ENCODE measurements at regions not wholly inside any gene's neighbourhood (a gene's known extent, or its start where the extent isn't known, plus 50 kb on each side); places are given as distances from the start of the nearest gene placed in this dataset.
"Not testable (repeated sequence)": the region's sequence is repeated elsewhere in the genome, so short reads cannot be mapped to it uniquely, and the experiment has no call there.

DNA sequence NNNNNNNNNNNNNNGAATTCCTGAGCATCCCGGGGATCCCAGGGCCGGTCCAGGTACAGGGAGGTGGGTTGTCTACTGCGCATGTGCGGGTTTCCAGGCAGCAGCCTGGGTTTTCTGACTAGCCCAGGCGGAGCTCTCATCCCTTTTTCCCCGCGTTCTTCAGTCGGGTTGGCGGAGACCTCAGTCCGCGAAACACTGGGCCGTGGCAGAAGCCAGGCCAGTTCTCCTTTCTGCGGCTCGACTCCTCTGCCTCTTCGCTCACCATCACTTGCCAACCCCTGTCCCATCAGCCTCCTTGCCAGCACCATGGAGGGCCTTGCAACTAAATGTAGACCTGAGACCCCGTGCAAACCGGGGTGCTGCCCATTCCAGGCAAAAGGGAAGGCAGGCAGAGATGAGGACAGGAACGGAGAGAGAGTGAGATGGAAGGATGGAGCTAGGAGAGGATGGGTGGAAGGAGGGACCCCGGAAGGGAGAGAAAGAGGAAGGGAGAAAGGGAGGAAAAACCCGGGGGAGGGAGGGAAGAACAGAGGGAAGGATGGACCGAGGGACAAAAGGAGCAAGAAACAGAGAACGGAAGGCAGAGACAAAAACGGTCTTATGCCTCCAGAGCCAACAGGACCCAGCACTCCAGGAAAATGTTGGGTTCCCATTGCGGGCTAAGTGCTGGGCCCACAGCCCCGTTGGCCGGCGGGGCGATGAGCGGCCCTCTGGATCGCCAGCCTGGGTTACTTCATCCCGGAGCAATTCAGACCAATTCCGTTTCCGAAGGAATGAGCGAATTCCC is 445.4 kb upstream of the DEFB115 start:
- peak; percentile 26 for DNase-seq

DNA sequence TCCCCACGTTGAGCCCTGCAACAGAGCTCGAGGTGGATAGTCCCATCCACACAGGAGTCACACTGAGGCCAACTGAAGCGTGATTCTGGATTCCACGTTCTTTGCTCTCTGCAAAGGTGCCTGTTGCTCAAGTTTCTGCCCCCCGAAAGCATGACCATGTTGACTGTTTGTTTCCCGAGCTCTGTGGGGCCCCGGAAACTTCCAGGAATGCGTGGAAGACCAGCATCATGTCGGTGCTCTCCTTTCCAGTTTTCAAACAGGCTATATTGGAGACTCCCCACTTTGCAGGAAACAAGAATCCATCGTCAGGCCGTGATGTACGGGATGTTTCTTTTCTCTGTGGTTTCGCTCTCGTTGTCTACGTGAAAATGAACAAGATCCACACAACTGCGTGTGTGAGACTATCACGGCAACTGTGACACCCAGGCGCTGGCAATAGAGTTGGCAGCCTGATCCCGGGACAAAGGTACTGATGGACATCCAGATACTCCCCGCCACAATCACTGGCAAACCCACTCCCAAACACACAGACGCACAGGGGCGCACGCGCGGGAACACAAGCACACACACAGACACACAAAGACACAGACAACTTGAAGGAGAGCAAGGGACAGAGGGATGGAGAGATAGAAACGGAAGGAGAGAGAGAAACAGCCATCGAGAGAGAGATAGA is 444.6 kb upstream of the DEFB115 start:
- no peak for DNase-seq

DNA sequence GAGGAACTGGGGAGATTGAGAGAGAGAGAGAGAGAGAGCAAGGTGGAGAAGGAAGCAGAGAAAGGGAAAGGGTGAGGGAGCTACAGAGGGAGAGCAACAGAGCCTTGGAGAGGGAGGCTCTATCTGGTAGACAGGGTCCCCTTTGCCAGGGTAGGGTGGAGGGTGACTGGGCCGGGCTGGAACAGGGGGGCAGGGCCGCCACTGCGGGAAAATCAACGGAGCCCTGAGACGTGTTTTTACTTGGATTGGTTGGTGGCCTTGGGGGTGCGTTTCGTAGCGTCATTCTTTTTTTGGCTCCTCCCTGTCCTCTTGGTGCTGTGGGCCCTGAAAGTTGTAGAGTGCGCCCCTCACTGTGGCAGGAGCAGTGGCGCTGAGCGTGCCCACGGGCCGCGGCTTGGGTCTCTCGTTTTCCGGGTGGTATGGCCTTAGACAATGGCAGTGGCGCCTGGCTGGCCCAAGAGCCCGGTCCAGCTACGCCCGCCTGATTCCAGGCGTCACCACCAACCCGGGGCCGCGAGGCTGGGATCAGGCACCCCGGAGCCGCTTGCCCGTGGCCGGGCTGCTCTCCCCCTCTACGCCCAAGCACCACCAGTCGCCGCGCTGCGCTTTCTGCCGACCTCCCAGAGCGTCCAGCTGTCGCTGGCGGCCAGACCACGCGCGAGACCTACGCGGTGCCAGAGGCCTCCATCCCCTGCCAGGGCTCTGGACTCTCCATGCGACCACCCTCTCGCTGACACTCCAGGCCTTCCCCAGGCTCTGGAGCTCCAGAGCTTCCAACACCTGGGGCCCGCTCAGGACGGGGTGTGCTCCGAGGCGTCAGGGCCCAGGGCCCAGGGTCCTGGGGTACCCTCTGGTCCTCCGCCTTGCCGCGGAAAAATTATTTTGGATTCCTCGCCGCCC is 443.8 kb upstream of the DEFB115 start:
- not testable (repeated sequence) for DNase-seq

DNA sequence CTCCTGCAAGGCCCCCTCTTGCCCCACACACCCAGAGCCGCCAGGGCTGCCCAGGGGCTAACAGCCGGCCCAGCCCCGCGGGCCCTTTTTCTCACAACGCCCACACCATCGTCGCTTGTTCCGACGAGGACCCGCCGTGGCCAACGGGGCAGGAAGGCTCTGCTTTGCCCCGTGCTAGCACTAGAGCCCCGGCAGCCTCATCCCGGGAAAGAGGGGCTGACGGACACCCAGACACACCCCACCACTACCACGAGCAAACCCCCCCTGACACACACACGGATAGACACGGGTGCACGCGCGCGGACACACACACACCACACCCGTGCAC is 443.2 kb upstream of the DEFB115 start:
- not testable (repeated sequence) for DNase-seq

DNA sequence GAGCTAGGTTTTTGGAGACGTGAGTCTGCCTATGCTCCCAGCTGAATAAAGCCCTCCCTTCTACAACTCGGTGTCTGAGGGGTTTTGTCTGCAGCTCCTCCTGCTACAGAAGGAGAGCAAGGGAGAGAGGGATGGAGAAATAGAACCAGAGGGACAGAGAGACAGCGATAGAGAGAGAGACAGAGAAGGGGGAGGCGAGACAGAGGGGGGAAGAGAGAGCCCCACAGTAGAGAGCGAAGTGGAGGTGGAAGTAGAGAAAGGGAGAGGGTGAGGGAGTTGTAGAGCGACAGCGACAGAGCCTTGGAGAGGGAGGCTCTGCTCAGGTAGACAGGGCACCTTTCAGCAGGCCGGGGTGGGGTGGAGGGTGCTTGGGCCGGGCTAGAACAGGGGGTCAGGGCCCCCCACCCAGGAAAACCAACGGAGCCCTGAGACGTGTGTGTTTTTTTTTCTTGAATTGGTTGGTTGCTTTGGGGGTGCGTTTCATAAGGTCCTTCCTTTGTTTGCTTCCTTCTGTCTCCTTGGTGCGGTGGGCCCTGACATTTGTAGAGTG is 442.4 kb upstream of the DEFB115 start:
- not testable (repeated sequence) for DNase-seq

DNA sequence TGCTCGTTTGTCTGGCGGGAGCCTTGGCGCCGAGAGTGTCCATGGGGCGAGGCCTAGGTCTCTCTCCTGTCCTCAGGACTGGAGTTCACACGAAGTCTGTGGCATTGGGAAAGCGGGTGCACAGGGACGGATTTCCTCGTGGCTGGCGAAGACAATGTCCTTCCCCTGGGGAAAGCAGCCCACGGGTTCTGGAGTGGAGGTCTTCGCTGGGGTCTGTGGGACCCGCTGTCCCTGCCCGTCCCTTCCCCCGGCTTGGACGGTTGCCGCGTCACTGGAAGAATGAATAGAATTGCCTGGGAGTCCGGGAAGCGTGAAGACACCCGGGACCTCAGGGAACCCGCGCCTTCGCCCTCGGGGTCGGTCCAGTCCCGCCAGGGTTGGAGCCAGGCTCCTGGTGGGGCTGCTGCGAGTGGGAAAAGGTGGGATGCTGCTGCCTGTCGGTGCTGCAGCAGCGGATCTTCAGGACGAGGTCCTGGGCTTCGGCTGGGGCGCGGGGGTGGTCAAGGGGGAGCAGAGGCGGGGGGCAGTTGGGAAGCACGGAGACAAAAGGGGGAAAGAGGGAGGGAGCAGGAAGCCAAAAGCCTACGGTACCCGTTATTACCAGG is 441.8 kb upstream of the DEFB115 start:
- DNase-seq = no peak

DNA sequence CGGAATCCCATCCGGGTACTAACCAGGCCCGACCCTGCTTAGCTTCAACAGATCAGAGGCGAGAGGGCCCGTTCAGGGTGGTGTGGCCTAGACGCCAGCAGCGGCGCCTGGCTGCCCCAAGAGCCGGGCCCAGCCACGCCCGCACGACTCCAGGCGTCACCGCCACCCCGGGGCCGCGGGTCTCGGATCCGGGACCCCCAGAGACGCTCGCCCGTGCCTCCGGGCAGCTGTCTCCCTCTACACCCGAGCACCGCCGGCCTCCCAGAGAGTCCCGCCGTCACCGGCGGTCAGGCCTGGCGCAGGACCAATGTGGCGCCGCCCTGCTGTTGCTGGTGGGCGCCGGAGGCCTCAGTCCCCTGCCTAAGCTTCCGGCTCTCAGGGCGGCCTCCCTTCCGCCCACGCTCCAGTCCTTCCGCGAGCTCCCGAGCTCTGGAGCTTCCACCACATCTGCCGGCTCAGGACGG is 441.2 kb upstream of the DEFB115 start:
- peak; percentile 33 for DNase-seq

DNA sequence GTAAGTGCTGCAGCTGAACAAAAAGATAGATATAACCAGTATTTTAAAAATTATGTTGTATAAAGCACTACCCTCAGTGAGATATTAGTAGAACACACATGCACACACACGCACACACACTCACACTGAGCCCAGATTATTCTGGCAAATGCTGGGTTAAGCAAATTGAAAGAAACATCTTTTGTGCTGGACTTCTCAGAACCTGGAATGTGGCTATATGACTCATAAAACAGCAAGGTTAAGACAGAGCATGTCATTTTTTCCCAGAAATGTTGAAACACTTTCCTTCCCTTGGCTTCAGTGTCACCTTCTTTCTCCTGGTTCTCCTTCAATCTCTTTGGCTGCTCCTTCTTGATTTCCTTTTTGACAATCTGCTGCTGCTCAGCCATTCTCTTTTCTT is 435.8 kb upstream of the DEFB115 start:
- not testable (repeated sequence) for DNase-seq

DNA sequence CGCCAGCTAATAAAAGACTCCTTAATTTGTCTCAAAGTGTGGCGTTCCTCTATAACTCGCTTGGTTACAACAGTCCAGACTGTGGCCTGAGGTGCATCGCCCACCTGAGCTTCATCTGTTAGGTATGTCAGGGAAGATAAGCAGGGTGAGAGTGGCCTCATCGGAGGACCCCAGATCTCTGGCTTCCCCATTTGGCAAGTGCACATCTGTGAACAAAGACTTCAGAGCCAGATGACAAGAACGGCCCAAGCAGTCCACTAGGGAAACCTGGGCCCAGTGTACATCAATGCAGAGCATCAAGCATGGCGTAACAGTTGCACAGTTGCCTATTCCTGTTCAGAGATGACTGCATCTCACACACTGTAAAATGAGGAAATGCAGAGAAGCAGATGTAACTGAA is 432.8 kb upstream of the DEFB115 start:
- DNase-seq = not testable (repeated sequence)

DNA sequence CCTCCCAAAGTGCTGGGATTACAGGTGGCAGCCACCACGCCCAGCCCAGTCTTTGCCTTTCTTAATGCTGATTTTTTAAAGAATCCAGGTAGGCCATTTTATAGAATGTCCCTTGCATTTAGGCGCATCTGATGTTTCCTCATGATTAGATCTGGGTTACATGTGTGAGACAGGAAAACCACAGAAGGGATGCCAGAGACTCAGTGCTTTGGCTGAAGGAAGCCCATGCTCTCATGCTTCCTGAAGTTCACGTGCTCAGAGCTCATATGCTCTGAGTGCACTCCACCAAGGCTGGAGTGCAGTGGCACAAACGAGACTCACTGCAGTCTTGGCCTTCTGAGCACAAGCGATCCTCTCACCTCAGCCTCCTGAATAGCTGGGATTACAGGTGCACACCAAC is 411.5 kb upstream of the DEFB115 start:
- DNase-seq = not testable (repeated sequence)

DNA sequence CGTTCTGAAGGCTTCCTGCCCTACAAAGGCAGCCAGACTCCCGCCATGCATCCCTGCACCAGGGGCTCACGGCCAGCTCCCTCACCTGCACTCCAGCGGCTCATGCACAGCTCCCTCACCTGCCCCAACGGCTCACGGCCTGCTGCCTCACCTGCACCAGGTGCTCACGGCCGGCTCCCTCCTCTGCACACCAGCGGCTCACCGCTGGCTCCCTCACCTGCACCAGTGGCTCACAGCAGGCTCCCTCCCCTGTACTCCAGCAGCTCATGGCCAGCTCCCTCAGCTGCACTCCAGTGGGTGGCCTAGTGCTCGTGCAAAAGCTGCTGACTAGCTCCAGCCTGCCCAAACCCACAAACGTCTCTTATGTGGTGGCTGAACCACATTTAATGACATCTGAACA is 389.2 kb upstream of the DEFB115 start:
- not testable (repeated sequence) for DNase-seq

DNA sequence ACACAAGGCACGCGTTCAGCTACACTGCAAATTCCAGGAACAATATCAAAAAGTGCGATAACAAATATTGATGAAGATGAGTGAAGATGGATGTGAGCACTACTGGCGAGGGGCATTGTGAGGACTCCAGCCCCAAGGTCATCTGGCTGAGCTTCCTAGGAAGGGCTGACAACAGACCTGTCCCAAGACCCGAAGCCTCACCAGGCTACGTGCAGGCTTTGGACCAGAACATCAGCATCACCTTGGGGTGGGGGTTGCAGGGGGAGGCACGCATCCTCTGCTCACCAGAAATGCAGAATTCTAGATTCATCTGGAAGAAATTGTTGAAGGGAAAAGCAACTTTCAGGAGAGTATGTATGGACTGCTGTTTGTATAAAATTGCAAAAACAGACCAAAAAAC is 386.3 kb upstream of the DEFB115 start:
- not testable (repeated sequence) for DNase-seq

DNA sequence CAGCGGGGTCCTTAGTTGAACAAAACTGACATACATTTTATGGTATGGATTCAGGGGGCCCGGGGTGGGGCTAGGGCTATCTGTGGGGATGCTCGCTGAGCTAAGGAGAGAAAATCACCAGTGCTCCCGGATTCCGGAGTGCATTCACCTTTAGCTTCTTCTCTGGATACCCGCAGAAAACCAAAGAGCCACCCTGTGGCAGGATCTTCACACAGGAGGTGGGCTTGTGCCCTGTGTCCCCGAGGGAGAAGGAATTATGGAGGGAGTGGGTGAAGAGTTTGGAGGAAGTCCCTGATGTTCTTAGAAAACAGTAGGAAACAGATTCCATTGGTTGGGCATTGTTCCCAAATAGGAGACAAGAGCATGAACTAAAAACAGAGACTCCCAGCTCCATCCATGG is 385.2 kb upstream of the DEFB115 start:
- not testable (repeated sequence) for DNase-seq

DNA sequence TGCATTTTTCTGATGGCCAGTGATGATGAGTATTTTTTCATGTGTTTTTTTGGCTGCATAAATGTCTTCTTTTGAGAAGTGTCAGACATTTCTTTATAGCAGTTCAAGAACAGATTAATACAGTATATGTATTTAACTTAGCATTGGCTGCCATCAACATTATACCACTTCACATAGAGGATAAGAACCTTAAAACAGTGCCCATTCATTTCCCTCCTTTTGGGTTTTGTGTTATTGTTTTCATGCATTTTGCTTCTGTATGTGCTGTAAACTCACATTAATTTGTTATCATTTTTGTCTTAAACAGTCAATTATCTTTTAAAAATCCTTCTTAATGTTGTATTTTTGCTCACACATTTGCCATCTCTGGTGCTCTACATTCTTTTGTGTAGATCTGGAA is 381.6 kb upstream of the DEFB115 start:
- DNase-seq = not testable (repeated sequence)

DNA sequence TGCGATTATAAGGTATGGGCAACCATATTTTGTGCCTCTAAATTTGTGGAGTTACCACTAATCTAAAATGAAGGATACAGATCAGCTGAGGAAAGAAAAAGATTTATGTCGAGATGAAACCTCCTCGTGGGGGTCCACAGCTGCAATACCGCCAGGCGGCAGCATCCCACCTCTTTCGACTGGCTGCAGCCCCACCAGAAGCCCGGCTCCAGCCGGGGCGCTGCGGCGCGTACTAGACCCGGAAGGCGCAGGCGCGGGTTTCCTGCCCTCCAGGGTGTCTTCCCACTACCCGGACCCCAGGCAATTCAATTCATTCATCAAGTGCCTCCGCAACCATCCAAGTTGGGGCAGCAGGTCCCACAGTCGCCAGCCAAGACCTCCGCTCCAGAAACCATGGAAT is 366.1 kb upstream of the DEFB115 start:
- not testable (repeated sequence) for DNase-seq

DNA sequence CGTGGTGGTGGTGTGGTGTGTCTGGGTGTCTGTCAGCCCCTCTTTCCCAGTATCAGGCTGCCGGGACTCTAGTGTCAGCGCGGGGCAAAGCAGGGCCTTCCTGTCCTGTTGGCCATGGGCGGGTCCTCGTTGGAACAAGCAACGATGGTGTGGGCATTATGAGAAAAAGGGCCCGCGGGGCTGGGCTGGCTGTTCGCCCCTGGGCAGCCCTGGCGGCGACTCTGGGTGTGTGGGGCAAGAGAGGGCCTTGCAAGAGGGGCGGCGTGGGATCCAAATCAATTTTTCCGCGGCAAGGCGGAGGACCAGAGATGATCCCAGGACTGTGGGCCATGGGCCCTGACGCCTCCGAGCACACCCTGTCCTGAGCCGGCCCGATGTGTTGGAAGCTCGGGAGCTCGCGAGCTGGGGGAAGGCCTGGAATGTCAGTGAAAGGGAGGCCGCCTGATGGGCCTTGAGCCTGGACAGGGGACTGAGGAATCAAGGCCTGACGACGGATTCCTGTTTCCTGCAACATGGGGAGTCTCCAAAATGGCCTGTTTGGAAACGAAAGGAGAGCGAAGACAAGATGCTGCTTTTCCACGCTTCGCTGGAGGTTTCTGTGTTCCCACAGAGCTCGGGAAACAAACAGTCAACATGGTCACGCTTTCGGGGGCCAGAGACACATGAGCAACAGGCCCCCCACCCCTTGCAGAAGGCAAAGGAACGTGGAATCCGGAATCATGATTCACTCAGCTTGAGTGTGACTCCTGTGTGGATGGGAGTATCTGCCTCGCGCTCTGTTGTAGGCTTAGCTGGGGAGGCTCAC is 364.7 kb upstream of the DEFB115 start:
- no peak for DNase-seq

DNA sequence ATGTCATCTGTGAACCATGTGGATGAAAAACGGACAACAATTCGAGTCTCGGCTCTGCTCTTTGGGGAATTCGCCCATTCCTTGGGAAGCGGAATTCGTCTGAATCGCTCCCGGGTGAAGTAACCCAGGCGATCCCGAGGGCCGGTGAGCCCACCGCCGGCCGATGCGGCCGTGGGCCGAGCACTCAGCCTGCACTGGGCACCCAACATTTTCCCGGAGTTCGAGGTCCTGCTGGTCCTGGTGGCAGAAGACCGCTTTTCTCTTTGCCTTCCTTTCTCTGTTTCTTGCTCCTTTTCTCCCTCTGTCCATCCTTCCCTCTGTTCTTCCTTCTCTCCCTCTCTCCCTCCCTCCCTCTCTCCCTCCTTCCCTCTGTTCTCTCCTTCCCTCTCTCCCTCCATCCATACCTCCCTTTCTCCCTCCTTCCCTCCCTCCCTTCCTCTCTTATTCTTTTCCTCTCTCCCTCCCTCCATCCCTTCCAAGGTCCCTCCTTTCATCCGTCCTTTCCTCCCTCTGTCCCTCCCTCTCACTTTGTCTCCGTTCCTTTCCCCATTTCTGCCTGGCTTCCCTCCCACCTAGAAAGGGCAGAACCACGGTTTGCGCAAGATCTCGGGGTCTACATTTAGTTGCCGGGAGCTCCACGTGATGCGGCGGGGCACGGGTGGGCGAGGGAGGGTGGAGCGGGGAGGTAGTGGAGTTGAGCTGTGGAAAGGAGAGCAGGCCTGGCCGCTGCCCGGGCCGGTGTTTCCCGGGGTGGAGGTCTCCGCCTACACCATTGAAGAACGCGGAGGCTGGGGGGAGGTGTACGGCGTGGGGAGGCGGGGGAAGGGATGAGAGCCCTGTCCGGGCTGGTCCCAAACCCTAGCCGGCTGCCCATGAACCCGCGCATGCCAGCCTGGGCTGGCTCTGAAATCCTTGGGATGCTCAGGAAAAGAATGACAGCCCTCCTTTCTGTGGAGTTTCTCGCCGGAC is 363.8 kb upstream of the DEFB115 start:
- DNase-seq = not testable (repeated sequence)

DNA sequence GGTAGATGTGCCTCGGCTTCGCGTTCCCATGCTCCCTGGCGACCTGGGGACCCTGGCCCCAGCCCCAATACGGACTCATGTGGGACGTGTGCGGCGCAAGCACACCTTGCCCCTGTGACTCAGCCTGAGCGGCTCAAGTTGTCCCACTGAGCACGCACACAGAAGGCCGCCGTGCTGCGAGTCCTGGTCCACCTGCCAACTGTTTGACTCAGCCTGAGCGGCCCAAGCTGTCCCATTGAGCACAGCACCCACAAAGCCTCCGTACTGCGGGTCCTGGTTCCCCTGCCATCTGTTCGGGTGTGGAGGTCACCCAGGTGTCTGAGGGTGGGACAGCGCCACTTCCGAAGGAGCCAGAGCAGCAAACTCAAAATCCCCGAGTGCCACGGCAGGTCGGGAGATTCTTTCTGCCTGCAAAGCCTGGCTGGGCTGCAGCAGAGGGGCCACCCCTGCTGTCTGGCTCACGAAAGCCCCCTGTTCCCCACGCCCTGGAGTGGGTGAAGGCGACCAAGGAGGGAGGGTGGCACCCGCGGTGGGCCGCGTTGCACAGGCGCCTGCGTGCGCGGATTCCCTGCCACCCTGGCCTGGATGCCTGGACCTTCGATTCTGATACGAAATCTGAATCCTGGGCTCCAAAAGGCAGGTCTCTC is 362.6 kb upstream of the DEFB115 start:
- not testable (repeated sequence) for DNase-seq

DNA sequence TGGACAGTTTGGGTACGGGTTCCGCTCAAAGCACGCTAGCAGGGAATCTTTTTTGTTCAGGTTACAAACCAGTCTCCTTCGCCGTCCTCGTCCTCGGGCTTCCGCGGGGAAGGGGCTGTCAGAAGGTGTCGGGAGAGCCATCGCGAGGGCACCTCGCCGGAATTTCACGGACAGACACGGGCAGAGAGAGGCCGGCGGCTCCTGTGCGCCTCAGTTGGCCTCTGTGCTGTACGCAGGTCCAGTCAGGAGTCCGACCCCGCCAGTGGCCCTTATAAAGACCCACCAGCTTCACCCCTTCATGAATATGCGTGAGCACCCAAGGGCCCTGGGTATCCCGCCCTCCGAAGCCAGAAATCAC is 362.1 kb upstream of the DEFB115 start:
- DNase-seq = not testable (repeated sequence)

All from fibroblast of skin of back (primary cell).